ENCODE measurements at regions not wholly inside any gene's neighbourhood (a gene's known extent, or its start where the extent isn't known, plus 50 kb on each side); places are given as distances from the start of the nearest gene placed in this dataset.

- no peaks in the 10 kb centered on the region for H3K27me3 ChIP-seq (replicated peaks in 1 of 2; ENCODE audit: control insufficient read depth in 2 of 2, insufficient read depth in 2 of 2, low read length in 1 of 2)
- no peaks in the 10 kb centered on the region for H4K20me1 ChIP-seq (ENCODE audit: control insufficient read depth, insufficient read depth)
- H3K36me3 ChIP-seq (ENCODE audit: control insufficient read depth in 2 of 2, insufficient read depth in 2 of 2, low read length in 1 of 2): no peaks in the 10 kb centered on the region
- in situ Hi-C loops (cut with MboI): no loop called here
- BruUV-seq (replicated peaks): no TSS peak
- DNase-seq (ENCODE audit: low read depth, low spot score) (no peak), ATAC-seq (no peak), FAIRE-seq (no peak)
- H3K9me3 ChIP-seq (replicated peaks; ENCODE audit: control insufficient read depth, insufficient read depth, low read length): no peaks in the 10 kb centered on the region; the same call in 2 of the 3 replicates
- H3K4me3 ChIP-seq: no peak overlapping the region
- no peaks in the 10 kb centered on the region for H3K79me2 ChIP-seq (ENCODE audit: control insufficient read depth, insufficient read depth, low read length)
- intact Hi-C loops (cut with micrococcal nuclease; ENCODE audit: unreplicated experiment): no loop called here
- H3K9ac ChIP-seq (ENCODE audit: control insufficient read depth, insufficient read depth, low read length): no peak overlapping the region
- H3K4me1 ChIP-seq (ENCODE audit: control insufficient read depth, insufficient read depth, low read length): no peaks in the 10 kb centered on the region
- ChIA-PET CTCF (no interaction called here), RAD21 (ENCODE audit: unreplicated experiment) (no interaction called here), SMC1A (ENCODE audit: uncharacterized antibody, unreplicated experiment) (no interaction called here), POLR2A (no interaction called here)
- H3K4me2 ChIP-seq (ENCODE audit: control insufficient read depth, insufficient read depth): no peak overlapping the region
- 75% methylated on average over 7 of the region's 7 CpGs for WGBS (ENCODE audit: insufficient coverage, insufficient replicate concordance, low lambda C conversion rate, missing lambda C conversion rate)
- no peak overlapping the region for H3K27ac ChIP-seq (ENCODE audit: control insufficient read depth, insufficient read depth)
- H2AFZ ChIP-seq (ENCODE audit: control insufficient read depth, low read depth, low read length): no peak overlapping the region
- no peak for TF ChIP-seq GATAD2B (conservative IDR thresholded peaks at IDR 0.05; ENCODE audit: low read depth)
- TF ChIP-seq HCFC1 (IDR thresholded peaks at IDR 0.05; ENCODE audit: low read length): no peak
- TF ChIP-seq TCF12 (IDR thresholded peaks at IDR 0.05; ENCODE audit: low read depth, low read length): no peak
- TF ChIP-seq SMAD5 (IDR thresholded peaks at IDR 0.05; ENCODE audit: low read depth): no peak
- TF ChIP-seq JUNB (IDR thresholded peaks at IDR 0.05): no peak
- TF ChIP-seq CEBPB (IDR thresholded peaks at IDR 0.05; ENCODE audit: borderline replicate concordance in 1 of 2, low read depth in 2 of 2, low read length in 2 of 2): no peak
- no peak for TF ChIP-seq BRCA1 (IDR thresholded peaks at IDR 0.05; ENCODE audit: low read depth, low read length)
- no peak for TF ChIP-seq CEBPZ (IDR thresholded peaks at IDR 0.05; ENCODE audit: low read depth, low read length)
- no peak for TF ChIP-seq HSF1 (IDR thresholded peaks at IDR 0.05; ENCODE audit: low read depth, low read length)
- TF ChIP-seq ZNF274 (IDR thresholded peaks at IDR 0.05; ENCODE audit: insufficient read depth, insufficient read length): no peak
- TF ChIP-seq SUPT20H (IDR thresholded peaks at IDR 0.05; ENCODE audit: borderline replicate concordance, control insufficient read depth, low read depth, low read length): no peak
- TF ChIP-seq RAD21 (IDR thresholded peaks at IDR 0.05; ENCODE audit: insufficient read depth, low read depth, low read length): no peak
- TF ChIP-seq IRF3 (IDR thresholded peaks at IDR 0.05): no peak
- TF ChIP-seq TARDBP (IDR thresholded peaks at IDR 0.05; ENCODE audit: borderline replicate concordance): no peak
- TF ChIP-seq E4F1 (IDR thresholded peaks at IDR 0.05; ENCODE audit: borderline replicate concordance, partially characterized antibody): no peak
These were observed 61.2 kb upstream of the TMEM132C start for GRCh38 chr12:128205758-128206157.
